Heart left ventricle (tissue), 16 donors: ENCODE measurements at regions not wholly inside any gene's neighbourhood (a gene's known extent, or its start where the extent isn't known, plus 50 kb on each side); places are given as distances from the start of the nearest gene placed in this dataset.
A peak's percentile ranks its signal among the peaks of the same experiment; 100 is the strongest.
"Not testable (repeated sequence)": the region's sequence is repeated elsewhere in the genome, so short reads cannot be mapped to it uniquely, and the experiment has no call there.

Source experiments
- ATAC-seq, 4 donors: fragments of 200-7000 bp; cut with Tn5 transposase; one replicate each; pipeline ENCODE4 v1.9.1; 2020 to 2022; ENCODE audit warnings: moderate library complexity in 4 of 4, mild to moderate bottlenecking in 3 of 4, moderate number of reproducible peaks in 1 of 4
- DNase-seq, 5 donors: peaks; one replicate each; pipeline ENCODE4 v3.0.0-alpha.2; 2020
- H3K27ac ChIP-seq, 12 donors: fragments of 200-600 bp; sonication (generic) in 4 of 12; one replicate each; pipeline versions ENCODE4 v1.5.0 to v1.8.0; 2016 to 2022; ENCODE audit warnings: mild to moderate bottlenecking in 2 of 12
- H3K27me3 ChIP-seq, 9 donors: fragments of 200-600 bp; sonication (generic) in 2 of 9; one replicate each; pipeline versions ENCODE4 v1.5.1 to v1.8.0; 2016 to 2022; ENCODE audit warnings: mild to moderate bottlenecking in 3 of 9
- H3K36me3 ChIP-seq, 9 donors: fragments of 200-600 bp; sonication (generic) in 2 of 9; one replicate each; pipeline versions ENCODE4 v1.5.0 to v1.8.0; 2018 to 2022; ENCODE audit warnings: mild to moderate bottlenecking in 2 of 9
- H3K4me1 ChIP-seq, 12 donors: fragments of 200-600 bp; sonication (generic) in 4 of 12; one replicate each; pipeline versions ENCODE4 v1.5.0 to v1.8.0; 2016 to 2022; ENCODE audit warnings: mild to moderate bottlenecking in 3 of 12
- H3K4me3 ChIP-seq, 12 donors: fragments of 200-600 bp; sonication (generic) in 4 of 12; one replicate each; pipeline versions ENCODE4 v1.5.0 to v1.8.0; 2017 to 2022; ENCODE audit warnings: mild to moderate bottlenecking in 9 of 12, moderate library complexity in 4 of 12
- H3K9me3 ChIP-seq, 12 donors: fragments of 200-600 bp; sonication (generic) in 4 of 12; one replicate each; pipeline versions ENCODE4 v1.5.0 to v1.8.0; 2016 to 2022; ENCODE audit warnings: mild to moderate bottlenecking in 1 of 12
- CTCF ChIP-seq, 12 donors: fragments of 200-600 bp; sonication (generic) in 4 of 12; IDR thresholded peaks; one replicate each; pipeline versions ENCODE4 v1.5.0 to v1.8.0; 2018 to 2022; ENCODE audit warnings: antibody characterized with exemption in 12 of 12, mild to moderate bottlenecking in 5 of 12
- POLR2A ChIP-seq, 2 donors: fragments of 450-650 bp; IDR thresholded peaks; one replicate each; pipeline ENCODE4 v1.6.1; 2017; ENCODE audit warnings: antibody characterized with exemption in 2 of 2, mild to moderate bottlenecking in 2 of 2, moderate library complexity in 2 of 2
- WGBS, 4 donors: extraction: QIAGEN DNeasy Blood & Tissue Kit in 2 of 4; methylation state at CpG; one replicate each; pipeline versions ENCODE4 v1.1.5 to v1.1.7; 2013 to 2018; 5-methylcytosine and 5-hydroxymethylcytosine counted together
- intact Hi-C, 10 donors: fragments of 100-400 bp; cut with DNase I; formaldehyde crosslinking; loops; one replicate each; pipeline versions ENCODE4 v1.11.1 to v1.14.2; 2022
- donor health status: ischemic (EF 13 %, LVEDD 7.1; RV severe dilation, severe dysfunction).
- donor health status: healthy with polysubstance abuse.
- donor health status: DM: no; HTN: yes; CAD: no.
- donor health status: DM: no; HTN: no; CAD: no.
- donor health status: ischemic (EF 25% LVEDD 6.9; RV normal size, moderate dysfunction).
- donor health status: ischemic (EF 25% LVEDD 5.7; RV mildly dilated, moderate dysfunction).
- donor health status: healthy.
- donor health status: DM: yes; HTN: yes; CAD: no.
- donor health status: ischemic (EF 35%, LVEDD 5.7; RV mildly dilated, moderate dysfunction).
- donor health status: nonischemic (EF 11% LVEDD 7.7; RV severe dilation, severe dysfunction).
- donor health status: DM: yes; HTN: yes; CAD: no.
- donor health status: PGD.
- donor health status: ischemic (EF 29% LVEDD 5.4; RV normal size, mild dysfunction).
- donor health status: nonischemic (EF 23%, LVEDD 6.1; RV moderate dilation, normal function).

- WGBS, 4 donors, result 74 to 88% (median 79%) methylated on average over 1 of the region's 1 CpG
- Histone ChIP-seq H3K9me3 (peaks cover 0 to 5% (median 0%) of the 10 kb centered on the region in 12 donors), H3K27me3 (no peaks in the 10 kb centered on the region), H3K4me1 (peaks cover 0 to 4% (median 0%) of the 10 kb centered on the region in 12 donors), H3K27ac (no peak overlapping the region), H3K36me3 (no peaks in the 10 kb centered on the region), H3K4me3 (peak overlapping the region in 5 of 12 donors; percentile 1 to 46 (median 18))
- intact Hi-C loops, result no loop called here
- ATAC-seq (no peak), DNase-seq (no peak)
- no peak for TF ChIP-seq CTCF (IDR thresholded peaks at IDR 0.05)
- TF ChIP-seq POLR2A (IDR thresholded peaks at IDR 0.05), result no peak
These were observed 296.6 kb upstream of the RGPD4 start for GRCh38 chr2:107530046-107530445.

- 82 to 89% (median 86%) methylated on average over 9 of the region's 9 CpGs for WGBS, 4 donors
- Histone ChIP-seq H3K27me3 (no peaks in the 10 kb centered on the region), H3K4me3 (no peak overlapping the region), H3K4me1 (no peaks in the 10 kb centered on the region), H3K9me3 (no peaks in the 10 kb centered on the region), H3K27ac (no peak overlapping the region), H3K36me3 (no peaks in the 10 kb centered on the region)
- DNase-seq, result no peak
- TF ChIP-seq CTCF (IDR thresholded peaks at IDR 0.05) (no peak), POLR2A (IDR thresholded peaks at IDR 0.05) (no peak)
- intact Hi-C loops, result no loop called here
- ATAC-seq, result no peak
These were observed 291.8 kb upstream of the RGPD4 start for GRCh38 chr2:107534926-107535325.

- H3K36me3 ChIP-seq, intact Hi-C loops, H3K27me3 ChIP-seq, H3K27ac ChIP-seq, H3K4me3 ChIP-seq, DNase-seq, ATAC-seq, H3K4me1 ChIP-seq, H3K9me3 ChIP-seq: not testable (repeated sequence)
- 89 to 93% (median 91%) methylated on average over 14 to 28 of the region's 28 CpGs for WGBS, 4 donors
These were observed 290.6 kb upstream of the RGPD4 start for GRCh38 chr2:107535905-107536689.

GRCh38 chr2:107542314-107542740 is 284.4 kb upstream of the RGPD4 start:
- Histone ChIP-seq H3K4me1 (peaks cover 0 to 8% (median 0%) of the 10 kb centered on the region in 12 donors), H3K27ac (no peak overlapping the region), H3K9me3 (no peaks in the 10 kb centered on the region), H3K4me3 (no peak overlapping the region), H3K27me3 (no peaks in the 10 kb centered on the region), H3K36me3 (no peaks in the 10 kb centered on the region)
- 72 to 81% (median 77%) methylated on average over 5 of the region's 5 CpGs for WGBS, 4 donors
- TF ChIP-seq CTCF (IDR thresholded peaks at IDR 0.05) (no peak), POLR2A (IDR thresholded peaks at IDR 0.05) (no peak)
- ATAC-seq, result peak in 2 of 4 donors; percentile 20 to 34
- no peak for DNase-seq
- intact Hi-C loops, result no loop called here
